Ishikawa (cell line): ENCODE measurements at regions not wholly inside any gene's neighbourhood (a gene's known extent, or its start where the extent isn't known, plus 50 kb on each side); places are given as distances from the start of the nearest gene placed in this dataset.

ENCODE experiments used
- CEBPB ChIP-seq: IDR thresholded peaks from 2 replicates; pipeline ENCODE4 v1.6.1; 2012
- CREB1 ChIP-seq: IDR thresholded peaks from 2 replicates; pipeline ENCODE4 v1.6.1; 2012; ENCODE audit warnings: low read depth
- EGR1 ChIP-seq: IDR thresholded peaks from 2 replicates; pipeline ENCODE4 v1.6.1; 2012
- EP300 ChIP-seq: IDR thresholded peaks from 2 replicates; pipeline ENCODE4 v1.6.1; 2012; ENCODE audit warnings: borderline replicate concordance
- FOXM1 ChIP-seq: IDR thresholded peaks from 2 replicates; pipeline ENCODE4 v1.6.1; 2012; ENCODE audit warnings: low read depth, borderline replicate concordance
- MAX ChIP-seq: IDR thresholded peaks from 2 replicates; pipeline ENCODE4 v1.6.1; 2012
- RAD21 ChIP-seq: IDR thresholded peaks from 2 replicates; pipeline ENCODE4 v1.6.1; 2012; ENCODE audit warnings: low read depth
- REST ChIP-seq: IDR thresholded peaks from 2 replicates; pipeline ENCODE4 v1.6.1; 2012; ENCODE audit warnings: low read depth, mild to moderate bottlenecking
- TAF1 ChIP-seq: IDR thresholded peaks from 2 replicates; pipeline ENCODE4 v1.6.1; 2012; ENCODE audit warnings: low read depth, mild to moderate bottlenecking
- TEAD4 ChIP-seq: IDR thresholded peaks from 2 replicates; pipeline ENCODE4 v1.6.1; 2012
- USF1 ChIP-seq: IDR thresholded peaks from 2 replicates; pipeline ENCODE4 v1.6.1; 2012

GRCh38 chr11:15723966-15724365, 609.2 kb downstream of the INSC start:
- TF ChIP-seq EP300 (no peak), CREB1 (no peak), USF1 (no peak), FOXM1 (no peak), RAD21 (no peak), TAF1 (no peak), TEAD4 (no peak), CEBPB (no peak), REST (no peak), EGR1 (no peak), MAX (no peak)
